Astrocyte (in vitro differentiated cells and primary cell): ENCODE measurements at regions not wholly inside any gene's neighbourhood (a gene's known extent, or its start where the extent isn't known, plus 50 kb on each side); places are given as distances from the start of the nearest gene placed in this dataset.

Experiments used
- CTCF ChIP-seq: IDR thresholded peaks from 2 replicates; pipeline ENCODE4 v1.5.1; 2011; ENCODE audit warnings: low read depth, mild to moderate bottlenecking, inconsistent platforms, low read length, moderate library complexity; ENCODE audit not compliant: insufficient read depth
- EZH2 ChIP-seq: IDR thresholded peaks from 2 replicates; pipeline ENCODE4 v1.6.1; 2012; ENCODE audit warnings: mild to moderate bottlenecking, low read length, inconsistent platforms; ENCODE audit not compliant: insufficient read depth

- TF ChIP-seq EZH2 (no peak), CTCF (no peak)
Observed at GRCh38 chr3:187594272-187594671, 75.9 kb downstream of the SST start.
